Dendritic cell treated with granulocyte-macrophage colony-stimulating factor and Interleukin-4, amounts not matched to agents 40 ng/mL and 50 ng/mL, for 4 days (primary cell): ENCODE measurements at regions not wholly inside any gene's neighbourhood (a gene's known extent, or its start where the extent isn't known, plus 50 kb on each side); places are given as distances from the start of the nearest gene placed in this dataset.
"Not testable (repeated sequence)": the region's sequence is repeated elsewhere in the genome, so short reads cannot be mapped to it uniquely, and the experiment has no call there.

Experiments used
- H3K27ac Mint-ChIP-seq: one replicate; pipeline ENCODE4 v1.8.0; 2022; ENCODE audit warnings: mild to moderate bottlenecking, mixed read lengths
- H3K27me3 Mint-ChIP-seq: one replicate; pipeline ENCODE4 v1.8.0; 2022; ENCODE audit warnings: mild to moderate bottlenecking, mixed read lengths
- H3K36me3 Mint-ChIP-seq: one replicate; pipeline ENCODE4 v1.8.0; 2022; ENCODE audit warnings: low read depth, mixed read lengths
- H3K4me1 Mint-ChIP-seq: one replicate; pipeline ENCODE4 v1.8.0; 2022; ENCODE audit warnings: low read depth, mixed read lengths
- H3K4me3 Mint-ChIP-seq: one replicate; pipeline ENCODE4 v1.8.0; 2022; ENCODE audit warnings: mild to moderate bottlenecking, moderate library complexity, mixed read lengths
- H3K9me3 Mint-ChIP-seq: one replicate; pipeline ENCODE4 v1.8.0; 2022; ENCODE audit warnings: mixed read lengths
- intact Hi-C: fragments of 100-400 bp; cut with micrococcal nuclease; formaldehyde crosslinking; loops from one replicate; pipeline ENCODE4 v1.15.0; 2022

DNA sequence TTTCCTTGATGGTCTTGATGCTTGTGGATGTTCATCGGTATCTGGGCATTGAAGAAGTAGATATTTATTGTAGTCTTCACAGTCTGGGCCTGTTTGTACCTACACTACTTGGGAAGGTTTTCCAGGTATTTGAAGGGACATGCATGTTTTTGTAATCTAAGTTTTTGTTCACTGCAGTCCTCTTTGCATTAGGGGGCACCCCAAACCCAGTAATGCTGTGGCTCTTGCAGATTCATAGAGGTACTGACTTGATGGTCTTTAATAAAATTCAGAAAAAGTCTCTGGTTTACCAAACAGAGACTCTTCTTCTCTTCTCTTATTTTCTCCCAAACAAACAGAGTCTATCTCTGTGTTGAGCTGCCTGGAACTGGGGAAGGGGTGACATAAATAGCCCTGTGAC is 150.9 kb upstream of the SLC16A7 start:
- intact Hi-C loops = loop anchor here (5.0 to 10.0 kb wide), 3 partner anchors 337 to 390 kb away; no protein-coding TSS in a partner anchor
- Mint-ChIP-seq H3K27ac (no peak overlapping the region), H3K9me3 (peaks cover 28% of the 10 kb centered on the region), H3K4me1 (no peaks in the 10 kb centered on the region), H3K27me3 (no peaks in the 10 kb centered on the region), H3K36me3 (no peaks in the 10 kb centered on the region), H3K4me3 (no peak overlapping the region)

DNA sequence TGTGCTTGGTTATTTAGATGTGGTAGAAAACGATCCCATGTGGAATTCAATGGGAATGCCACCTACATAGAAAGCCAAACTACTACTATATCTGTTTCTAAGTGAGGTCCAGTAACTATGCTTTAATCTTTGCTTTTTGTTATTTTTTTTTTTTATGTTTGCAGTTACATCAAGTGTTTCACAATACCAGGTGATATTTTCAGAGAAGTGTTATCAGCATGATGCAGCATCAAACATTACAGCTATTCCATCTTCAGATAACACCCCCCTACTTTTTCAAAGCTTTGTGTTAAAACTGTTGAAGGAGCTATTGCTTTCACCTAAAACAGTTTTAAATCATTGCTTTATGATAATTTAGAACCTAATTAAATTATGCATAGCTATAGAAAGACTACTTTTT is 163.8 kb upstream of the SLC16A7 start:
- Mint-ChIP-seq H3K4me1 (no peaks in the 10 kb centered on the region), H3K9me3 (no peaks in the 10 kb centered on the region), H3K4me3 (no peak overlapping the region), H3K36me3 (no peaks in the 10 kb centered on the region), H3K27ac (no peak overlapping the region), H3K27me3 (no peaks in the 10 kb centered on the region)
- intact Hi-C loops = no loop called here

DNA sequence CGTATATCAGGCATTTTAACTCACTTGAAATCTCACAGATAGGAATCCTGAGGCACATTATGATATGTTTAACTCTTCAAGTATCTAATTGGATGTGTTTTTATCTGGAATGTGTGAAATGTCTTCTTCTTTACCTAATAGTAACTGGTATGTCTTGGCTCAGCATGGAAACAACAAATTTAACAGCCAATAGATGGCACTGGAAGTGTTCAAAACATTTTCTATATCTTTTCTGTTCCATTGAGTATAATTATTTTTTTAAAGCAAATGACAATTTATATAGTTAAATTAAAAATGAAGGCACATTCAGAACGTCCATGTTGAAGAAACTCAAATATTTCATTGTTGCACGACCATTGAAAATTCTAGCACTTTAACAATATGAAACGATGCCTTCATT is 164.6 kb upstream of the SLC16A7 start:
- no peaks in the 10 kb centered on the region for H3K36me3 Mint-ChIP-seq
- H3K4me1 Mint-ChIP-seq = no peaks in the 10 kb centered on the region
- no peak overlapping the region for H3K27ac Mint-ChIP-seq
- no peak overlapping the region for H3K4me3 Mint-ChIP-seq
- no peaks in the 10 kb centered on the region for H3K27me3 Mint-ChIP-seq
- H3K9me3 Mint-ChIP-seq = no peaks in the 10 kb centered on the region
- intact Hi-C loops = no loop called here

DNA sequence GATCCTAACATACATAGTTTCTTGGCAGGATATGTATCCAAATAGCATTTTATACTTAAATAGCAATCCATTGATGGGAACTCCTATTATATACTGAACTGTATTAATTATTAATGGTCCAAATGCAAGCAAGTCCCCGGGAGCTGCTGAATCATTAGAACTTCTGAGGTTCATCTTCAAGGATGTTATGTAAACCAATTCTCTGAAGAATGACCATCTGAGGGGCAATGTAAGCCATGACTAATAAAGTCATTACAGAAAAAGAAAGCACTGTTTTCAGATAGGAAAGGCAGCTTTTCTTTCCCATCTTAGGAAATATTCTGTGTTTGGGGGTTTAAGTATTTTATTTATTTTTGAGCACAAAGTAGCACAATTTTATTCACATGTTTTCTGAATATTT is 166.1 kb upstream of the SLC16A7 start:
- no peaks in the 10 kb centered on the region for H3K4me1 Mint-ChIP-seq
- H3K36me3 Mint-ChIP-seq = no peaks in the 10 kb centered on the region
- intact Hi-C loops = no loop called here
- no peaks in the 10 kb centered on the region for H3K9me3 Mint-ChIP-seq
- no peaks in the 10 kb centered on the region for H3K27me3 Mint-ChIP-seq
- H3K27ac Mint-ChIP-seq = no peak overlapping the region
- H3K4me3 Mint-ChIP-seq = no peak overlapping the region

DNA sequence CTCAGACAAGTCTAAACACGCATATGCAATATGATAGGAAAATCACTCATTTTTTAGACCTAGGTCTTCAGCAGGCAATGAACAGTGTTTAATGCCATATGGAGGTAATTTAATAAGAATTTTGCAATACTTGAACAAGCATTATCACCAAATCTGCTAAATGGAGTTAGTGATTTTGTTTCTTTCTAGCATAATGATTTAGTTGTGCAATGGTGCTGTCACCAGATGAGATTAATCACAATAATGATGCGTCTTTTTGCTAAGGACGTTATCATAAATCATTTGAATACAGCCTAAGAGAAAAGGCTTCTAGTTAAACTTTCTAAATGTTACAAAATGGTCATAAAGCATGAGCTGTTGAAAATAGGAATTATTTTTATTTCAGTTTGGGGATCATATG is 170.0 kb upstream of the SLC16A7 start:
- Mint-ChIP-seq H3K9me3 (no peaks in the 10 kb centered on the region), H3K27ac (no peak overlapping the region), H3K4me3 (no peak overlapping the region), H3K36me3 (no peaks in the 10 kb centered on the region), H3K27me3 (no peaks in the 10 kb centered on the region), H3K4me1 (no peaks in the 10 kb centered on the region)
- intact Hi-C loops = no loop called here

DNA sequence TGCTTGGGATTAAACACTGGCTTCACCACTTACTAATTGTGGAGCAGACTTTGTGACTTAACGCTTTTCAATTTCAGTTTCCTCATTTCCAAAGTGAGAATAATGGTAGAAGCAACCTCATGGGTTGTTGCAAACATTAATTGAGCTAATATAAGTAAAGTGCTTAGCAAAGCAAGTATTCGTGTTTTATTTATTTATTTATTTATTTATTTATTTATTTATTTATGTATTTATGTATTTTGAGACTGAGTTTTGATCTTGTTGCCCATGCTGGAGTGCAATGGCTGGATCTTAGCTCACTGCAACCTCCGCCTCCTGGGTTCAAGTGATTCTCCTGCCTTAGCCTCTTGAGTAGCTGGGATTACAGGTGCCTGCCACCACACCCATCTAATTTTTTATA is 171.2 kb upstream of the SLC16A7 start:
- H3K4me3 Mint-ChIP-seq, intact Hi-C loops, H3K9me3 Mint-ChIP-seq, H3K36me3 Mint-ChIP-seq, H3K27me3 Mint-ChIP-seq, H3K4me1 Mint-ChIP-seq, H3K27ac Mint-ChIP-seq: not testable (repeated sequence)

DNA sequence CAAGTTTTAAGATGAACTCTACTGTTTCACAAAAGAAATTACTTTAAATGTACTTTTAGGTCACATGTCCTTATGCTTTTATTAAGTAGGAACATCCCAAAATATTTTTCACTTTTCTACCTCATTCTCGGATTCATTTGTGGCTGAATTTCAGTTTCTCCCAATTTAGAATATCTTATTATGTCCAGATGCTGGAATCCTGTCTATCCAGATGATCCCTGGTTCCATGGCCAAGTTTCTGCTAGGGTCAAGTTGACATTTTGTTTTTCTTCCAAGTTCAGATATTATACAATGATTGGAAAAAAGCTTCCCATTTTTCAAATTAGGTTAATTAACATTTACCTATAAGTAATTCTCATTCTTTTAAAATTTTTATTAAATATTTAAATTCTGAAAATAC is 181.8 kb upstream of the SLC16A7 start:
- Mint-ChIP-seq H3K4me3 (no peak overlapping the region), H3K36me3 (no peaks in the 10 kb centered on the region), H3K27me3 (no peaks in the 10 kb centered on the region), H3K4me1 (peaks cover 25% of the 10 kb centered on the region), H3K27ac (no peak overlapping the region), H3K9me3 (no peaks in the 10 kb centered on the region)
- intact Hi-C loops = no loop called here

DNA sequence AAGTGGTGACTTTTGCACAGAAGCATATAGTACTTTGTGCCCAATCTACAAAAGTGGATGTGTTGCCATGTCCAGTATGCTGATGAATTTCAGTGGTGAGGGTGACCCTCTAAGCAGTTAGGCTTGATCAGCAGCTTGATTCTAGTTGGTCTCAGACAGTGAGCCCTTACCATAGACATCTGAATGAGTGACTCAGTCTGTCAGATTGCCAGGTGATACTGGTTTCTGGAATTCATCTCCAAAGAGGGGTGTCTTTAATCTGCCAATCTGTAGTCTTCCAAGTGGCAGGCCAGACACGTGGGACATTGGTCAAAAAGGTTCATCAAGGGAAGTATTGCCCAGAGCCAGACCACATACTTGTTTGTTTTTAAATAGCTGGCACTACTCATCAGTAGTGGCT is 187.4 kb upstream of the SLC16A7 start:
- peaks cover 23% of the 10 kb centered on the region for H3K4me1 Mint-ChIP-seq
- intact Hi-C loops = no loop called here

DNA sequence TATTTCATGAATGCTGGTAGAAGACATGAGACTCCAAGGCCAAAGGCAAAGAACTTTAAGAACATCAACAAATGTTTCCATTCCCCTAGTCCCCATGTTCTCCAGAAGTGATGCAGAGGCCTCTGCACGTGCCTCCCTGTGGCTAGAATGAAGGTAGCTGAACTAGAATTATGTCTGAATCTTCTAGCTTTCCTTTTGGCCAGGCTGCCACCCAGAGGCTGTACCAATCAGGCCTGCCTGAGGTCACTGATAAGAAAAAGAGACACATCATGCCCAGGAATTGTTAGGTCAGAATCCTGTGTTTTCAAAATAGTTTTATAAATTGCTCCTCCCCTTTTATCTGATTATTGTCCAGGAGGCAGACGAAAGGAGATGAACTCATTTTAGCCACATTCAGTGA is 188.0 kb upstream of the SLC16A7 start:
- Mint-ChIP-seq H3K36me3 (no peaks in the 10 kb centered on the region), H3K4me1 (peaks cover 20% of the 10 kb centered on the region), H3K9me3 (no peaks in the 10 kb centered on the region), H3K4me3 (no peak overlapping the region), H3K27me3 (no peaks in the 10 kb centered on the region), H3K27ac (no peak overlapping the region)
- intact Hi-C loops = no loop called here

More for the DNA sequence above, 187.4 kb upstream of the SLC16A7 start:
- no peak overlapping the region for H3K27ac Mint-ChIP-seq
- no peaks in the 10 kb centered on the region for H3K36me3 Mint-ChIP-seq
- no peak overlapping the region for H3K4me3 Mint-ChIP-seq
- H3K9me3 Mint-ChIP-seq = no peaks in the 10 kb centered on the region
- H3K27me3 Mint-ChIP-seq = no peaks in the 10 kb centered on the region

DNA sequence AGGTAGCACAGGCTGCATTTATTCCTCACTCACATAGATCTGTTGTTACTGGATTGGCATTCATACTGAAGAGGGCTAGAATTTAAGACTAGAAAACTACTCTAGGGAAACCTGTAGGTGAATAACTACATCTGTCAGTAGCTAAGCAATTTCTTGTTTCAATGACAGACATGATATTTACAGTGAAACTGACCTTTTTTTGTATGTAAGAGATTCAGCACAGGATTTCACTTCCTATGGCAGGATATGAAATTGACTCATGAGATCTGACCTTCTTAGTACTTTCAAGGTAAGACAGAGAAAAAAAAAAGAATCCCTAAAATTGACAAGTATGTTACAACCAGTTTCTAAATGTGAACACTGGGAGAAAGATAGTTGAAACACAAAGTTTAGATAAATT is 189.8 kb upstream of the SLC16A7 start:
- Mint-ChIP-seq H3K4me1 (peaks cover 8% of the 10 kb centered on the region), H3K27me3 (peaks cover 1% of the 10 kb centered on the region), H3K36me3 (no peaks in the 10 kb centered on the region), H3K9me3 (no peaks in the 10 kb centered on the region), H3K27ac (no peak overlapping the region), H3K4me3 (no peak overlapping the region)
- intact Hi-C loops = no loop called here

DNA sequence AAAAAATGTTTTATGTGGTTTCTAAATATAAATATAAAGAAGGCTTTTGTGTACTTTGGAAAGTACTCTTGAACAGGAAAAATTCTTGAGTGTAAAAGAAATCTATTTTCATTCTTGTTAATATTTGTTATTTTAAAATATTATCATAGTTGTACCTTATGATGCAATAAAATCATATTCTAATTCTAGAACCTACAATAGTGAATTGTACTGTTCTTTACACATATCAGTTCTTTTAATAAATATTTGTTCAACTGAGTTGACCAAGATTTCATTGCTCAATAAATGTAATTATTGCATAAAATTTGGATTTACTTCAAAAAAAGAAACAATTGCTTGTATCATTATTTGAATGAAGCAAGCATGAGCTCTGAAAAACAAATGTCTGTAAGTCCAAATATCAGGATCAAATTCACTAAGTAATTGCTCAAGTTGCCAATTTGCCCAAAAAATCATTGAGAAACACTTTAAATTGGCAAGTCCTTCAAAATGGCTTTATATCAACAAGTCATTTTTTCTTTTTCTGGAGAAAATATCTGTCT is 191.6 kb upstream of the SLC16A7 start:
- intact Hi-C loops = no loop called here

DNA sequence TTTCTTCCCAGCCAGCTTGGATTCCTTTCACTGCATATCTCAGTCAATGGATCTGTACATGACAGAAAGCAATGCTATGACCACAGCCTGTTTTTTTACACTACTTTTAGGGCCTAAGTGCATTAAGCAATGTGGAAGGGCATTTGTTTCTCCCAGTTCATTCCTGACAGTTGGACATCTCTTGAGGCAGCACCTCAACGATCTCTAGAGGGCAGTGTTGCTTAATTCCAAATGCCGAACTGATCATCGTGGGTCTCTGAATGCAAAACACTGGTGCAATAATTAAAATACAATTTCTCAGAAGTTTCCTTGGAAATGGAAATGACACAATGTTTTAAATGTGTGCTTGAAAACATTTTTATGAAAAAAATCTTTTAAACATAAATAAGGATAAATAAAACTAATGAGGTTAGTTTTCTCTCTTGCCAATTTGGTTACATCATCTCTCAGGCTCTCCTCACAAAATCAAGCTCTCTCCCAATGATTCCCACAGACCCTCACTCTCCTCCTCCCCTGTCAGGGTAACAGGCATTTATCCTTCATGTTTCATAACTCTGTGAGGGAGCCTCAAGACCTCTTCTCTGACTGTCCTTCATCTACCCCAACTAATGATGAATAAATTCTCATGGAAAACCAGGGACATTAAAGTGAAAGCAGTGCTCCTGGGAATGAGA is 192.4 kb upstream of the SLC16A7 start:
- Mint-ChIP-seq H3K27ac (no peak overlapping the region), H3K36me3 (no peaks in the 10 kb centered on the region), H3K9me3 (no peaks in the 10 kb centered on the region), H3K4me3 (no peak overlapping the region), H3K4me1 (peaks cover 5% of the 10 kb centered on the region), H3K27me3 (peaks cover 1% of the 10 kb centered on the region)
- intact Hi-C loops = loop anchor here (1.0 to 2.0 kb wide), 2 partner anchors 405 to 431 kb away; no protein-coding TSS in a partner anchor

More for the DNA sequence above, 191.6 kb upstream of the SLC16A7 start:
- Mint-ChIP-seq H3K9me3 (no peaks in the 10 kb centered on the region), H3K27ac (no peak overlapping the region), H3K4me3 (no peak overlapping the region), H3K27me3 (peaks cover 1% of the 10 kb centered on the region), H3K36me3 (no peaks in the 10 kb centered on the region), H3K4me1 (peaks cover 5% of the 10 kb centered on the region)

DNA sequence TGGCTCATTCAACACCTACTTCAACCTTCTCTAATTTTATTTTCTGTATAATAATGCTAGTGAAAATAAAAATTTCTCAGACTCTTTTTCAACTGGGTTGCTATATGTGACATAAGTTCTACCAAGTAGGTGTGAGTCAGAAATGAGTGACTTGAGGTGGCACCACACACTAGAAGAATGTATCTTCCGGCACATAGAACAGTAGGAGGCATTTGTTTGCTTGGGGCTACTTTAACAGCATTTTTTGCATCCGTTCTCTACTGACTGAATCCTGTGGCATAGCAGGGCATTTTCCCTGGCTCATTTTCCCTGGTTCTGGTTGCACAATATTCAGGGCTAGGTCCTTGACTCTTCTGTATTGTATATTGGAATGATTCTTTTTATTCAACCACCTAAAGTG is 194.0 kb upstream of the SLC16A7 start:
- peaks cover 1% of the 10 kb centered on the region for H3K27me3 Mint-ChIP-seq
- peaks cover 5% of the 10 kb centered on the region for H3K4me1 Mint-ChIP-seq
- H3K9me3 Mint-ChIP-seq = no peaks in the 10 kb centered on the region
- no peak overlapping the region for H3K27ac Mint-ChIP-seq
- H3K36me3 Mint-ChIP-seq = no peaks in the 10 kb centered on the region
- intact Hi-C loops = loop anchor here (2.0 kb wide), 1 partner anchor 433 kb away; no protein-coding TSS in a partner anchor
- H3K4me3 Mint-ChIP-seq = no peak overlapping the region

DNA sequence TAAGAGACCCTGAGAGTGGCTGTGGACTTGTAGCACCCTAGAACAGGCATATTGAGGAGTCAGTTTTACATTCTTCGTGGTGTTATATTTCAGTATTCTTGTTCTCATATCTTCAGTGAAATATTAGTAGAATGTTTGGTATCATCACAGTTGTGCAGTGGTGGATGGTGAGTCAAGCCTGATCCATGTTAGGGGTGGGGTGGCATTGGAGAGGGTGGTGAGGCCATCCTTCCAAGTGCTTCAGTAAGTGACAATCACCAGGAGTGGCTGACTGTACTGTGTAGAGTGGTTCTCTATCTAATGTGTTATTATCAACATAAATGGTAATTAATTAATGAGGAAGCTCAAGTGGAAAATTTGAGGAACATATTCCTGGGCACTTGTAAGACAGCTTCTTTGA is 197.7 kb upstream of the SLC16A7 start:
- no peak overlapping the region for H3K27ac Mint-ChIP-seq
- intact Hi-C loops = no loop called here
- no peaks in the 10 kb centered on the region for H3K36me3 Mint-ChIP-seq
- H3K4me3 Mint-ChIP-seq = no peak overlapping the region
- no peaks in the 10 kb centered on the region for H3K9me3 Mint-ChIP-seq
- no peaks in the 10 kb centered on the region for H3K4me1 Mint-ChIP-seq
- H3K27me3 Mint-ChIP-seq = peaks cover 1% of the 10 kb centered on the region

DNA sequence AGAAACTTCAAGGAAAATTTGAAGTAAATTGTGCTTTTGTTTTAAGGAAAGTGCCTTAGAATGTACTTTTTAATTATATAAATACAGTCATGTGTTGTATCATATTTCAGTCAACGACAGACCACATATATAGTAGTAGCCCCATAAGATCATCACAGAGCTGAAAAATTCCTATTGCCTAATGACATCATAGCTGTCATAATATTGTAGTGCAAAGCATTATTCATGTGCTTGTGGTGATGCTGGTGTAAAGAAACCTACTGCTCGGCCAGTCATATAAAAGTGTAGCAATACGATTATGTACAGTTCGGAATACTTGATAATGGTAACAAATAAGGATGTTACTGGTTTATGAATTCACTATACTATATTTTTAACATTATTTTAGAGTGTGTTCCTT is 198.9 kb upstream of the SLC16A7 start:
- H3K27ac Mint-ChIP-seq = no peak overlapping the region
- intact Hi-C loops = no loop called here
- H3K9me3 Mint-ChIP-seq = no peaks in the 10 kb centered on the region
- H3K27me3 Mint-ChIP-seq = no peaks in the 10 kb centered on the region
- H3K36me3 Mint-ChIP-seq = no peaks in the 10 kb centered on the region
- no peak overlapping the region for H3K4me3 Mint-ChIP-seq
- H3K4me1 Mint-ChIP-seq = peaks cover 4% of the 10 kb centered on the region
